RWPE1 (cell line): ENCODE measurements at regions not wholly inside any gene's neighbourhood (a gene's known extent, or its start where the extent isn't known, plus 50 kb on each side); places are given as distances from the start of the nearest gene placed in this dataset.

Experiments
- CTCF ChIA-PET: fragments of 350-600 bp; sonication (Branson Sonifier 250); formaldehyde crosslinking; extraction: SDS; loops from one replicate; lab custom pipeline; 2021; lab: Yijun Ruan, JAX
- POLR2A ChIA-PET: fragments of 400-600 bp; formaldehyde crosslinking; extraction: SDS; loops from one replicate; lab custom pipeline; 2020; ENCODE audit warnings: antibody characterized with exemption; ENCODE audit not compliant: low non-redundant PET; lab: Yijun Ruan, JAX
- DNase-seq: peaks from one replicate; pipeline ENCODE4 v3.0.0; 2012; ENCODE audit warnings: low spot score
- H3K27ac ChIP-seq: fragments of 450-650 bp; 2 replicates; pipeline ENCODE4 v1.5.1; 2017
- CTCF ChIP-seq: fragments of 450-650 bp; conservative IDR thresholded peaks from 2 replicates; pipeline ENCODE4 v1.5.1; 2017; ENCODE audit warnings: low read depth, mild to moderate bottlenecking

DNA sequence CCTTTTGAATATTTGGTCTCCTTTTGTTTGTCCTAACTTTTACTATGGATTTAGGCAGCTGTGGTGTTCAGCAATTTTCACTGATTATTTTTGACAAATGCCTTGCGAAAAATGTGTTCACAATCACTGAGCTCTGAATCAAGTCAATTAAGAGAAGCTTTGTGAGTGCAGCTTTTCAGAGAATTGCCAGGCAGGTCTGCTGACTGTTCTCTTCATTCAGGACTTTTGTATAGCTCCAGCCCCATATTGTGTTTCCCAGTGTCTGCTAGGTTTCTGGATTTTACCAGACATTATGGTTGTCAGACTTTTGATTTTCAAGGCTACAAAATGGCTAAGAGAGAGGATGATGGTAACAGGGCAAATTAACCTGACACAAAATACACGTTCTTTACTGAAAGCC, 1055.9 kb downstream of the CDH18 start:
- ChIA-PET CTCF (no interaction called here), POLR2A (no interaction called here)
- TF ChIP-seq CTCF: no peak
- no peak overlapping the region for H3K27ac ChIP-seq
- DNase-seq: no peak

DNA sequence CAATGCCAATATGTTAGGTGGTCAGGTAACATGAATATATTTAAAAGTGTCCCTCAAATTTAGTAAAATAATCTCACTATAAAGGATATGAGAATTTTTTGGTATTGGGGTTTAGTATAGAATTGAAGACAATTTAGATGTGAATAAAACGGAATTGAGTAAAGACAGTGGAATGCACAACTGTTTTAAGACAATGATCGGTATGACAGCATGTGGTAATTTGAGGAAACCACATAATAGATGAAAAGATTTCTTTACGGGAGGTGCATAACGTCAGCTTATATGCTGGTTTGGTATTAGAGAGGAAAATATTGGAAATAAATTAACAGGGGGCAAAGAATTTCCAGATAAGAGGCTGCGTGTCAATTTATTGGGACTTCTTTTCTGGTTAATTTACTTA, 1043.2 kb downstream of the CDH18 start:
- ChIA-PET POLR2A (no interaction called here), CTCF (no interaction called here)
- no peak for DNase-seq
- no peak for TF ChIP-seq CTCF
- H3K27ac ChIP-seq: no peak overlapping the region

DNA sequence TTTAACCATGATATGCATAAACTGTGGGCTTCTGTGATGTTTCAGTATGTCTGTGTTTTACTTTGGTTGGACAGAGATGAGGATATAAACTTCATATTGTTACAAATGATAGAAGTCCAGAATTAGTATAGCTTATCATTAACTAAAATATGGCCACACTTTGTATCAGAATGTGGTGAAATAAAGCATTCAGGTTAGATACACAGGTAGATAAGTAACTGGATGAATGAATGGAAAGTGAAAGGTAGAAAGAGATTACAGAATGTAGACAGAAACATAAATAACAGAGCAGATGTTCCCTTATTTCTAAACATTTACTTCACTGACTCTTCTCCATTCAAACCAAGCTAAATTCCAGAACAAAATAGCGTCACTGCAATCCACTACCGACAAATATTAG, 1033.8 kb downstream of the CDH18 start:
- no peak for TF ChIP-seq CTCF
- CTCF ChIA-PET: interaction anchor here (0.6 kb wide), 1 partner anchor 524 kb away, joined by 4 read pairs; no protein-coding TSS in a partner anchor
- H3K27ac ChIP-seq: no peak overlapping the region
- POLR2A ChIA-PET: no interaction called here
- DNase-seq: no peak

- no peak for TF ChIP-seq CTCF
- ChIA-PET CTCF (no interaction called here), POLR2A (no interaction called here)
- DNase-seq: no peak
- no peak overlapping the region for H3K27ac ChIP-seq
These were observed 1028.5 kb downstream of the CDH18 start for GRCh38 chr5:18959535-18959934.

GRCh38 chr5:18961234-18961633, 1026.8 kb downstream of the CDH18 start:
- DNase-seq: no peak
- ChIA-PET POLR2A (no interaction called here), CTCF (no interaction called here)
- no peak overlapping the region for H3K27ac ChIP-seq
- TF ChIP-seq CTCF: no peak

DNA sequence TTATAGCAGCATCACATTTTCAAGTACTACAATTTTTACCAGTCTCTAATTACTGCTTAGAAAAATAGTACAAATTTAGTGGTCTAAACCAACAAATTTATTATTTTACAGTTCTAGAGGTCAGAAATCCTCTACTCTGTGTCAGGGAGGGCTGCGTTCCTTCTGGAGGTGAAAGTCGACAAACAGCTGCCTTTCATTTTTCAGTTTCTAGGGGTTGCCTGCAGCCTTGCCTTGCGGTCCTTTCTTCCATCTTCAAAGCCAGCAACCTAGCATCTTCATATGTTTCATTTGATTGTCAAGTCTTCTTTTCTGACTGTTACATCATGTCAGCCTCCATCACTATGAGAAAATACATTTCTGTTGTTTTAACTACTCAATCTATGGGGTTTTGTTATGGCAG, 1022.1 kb downstream of the CDH18 start:
- CTCF ChIA-PET: no interaction called here
- POLR2A ChIA-PET: no interaction called here
- no peak for TF ChIP-seq CTCF
- H3K27ac ChIP-seq: no peak overlapping the region
- no peak for DNase-seq

GRCh38 chr5:18967637-18968036, 1020.4 kb downstream of the CDH18 start:
- ChIA-PET POLR2A (no interaction called here), CTCF (interaction anchor here (0.7 kb wide), 1 partner anchor 501 kb away, joined by 4 read pairs; no protein-coding TSS in a partner anchor)
- H3K27ac ChIP-seq: no peak overlapping the region
- DNase-seq: no peak
- TF ChIP-seq CTCF: no peak
